ENCODE measurements at regions not wholly inside any gene's neighbourhood (a gene's known extent, or its start where the extent isn't known, plus 50 kb on each side); places are given as distances from the start of the nearest gene placed in this dataset.

GRCh38 chr12:59867055-59867454, 271.2 kb downstream of the SLC16A7 start:
- TF ChIP-seq, protein P1, sequence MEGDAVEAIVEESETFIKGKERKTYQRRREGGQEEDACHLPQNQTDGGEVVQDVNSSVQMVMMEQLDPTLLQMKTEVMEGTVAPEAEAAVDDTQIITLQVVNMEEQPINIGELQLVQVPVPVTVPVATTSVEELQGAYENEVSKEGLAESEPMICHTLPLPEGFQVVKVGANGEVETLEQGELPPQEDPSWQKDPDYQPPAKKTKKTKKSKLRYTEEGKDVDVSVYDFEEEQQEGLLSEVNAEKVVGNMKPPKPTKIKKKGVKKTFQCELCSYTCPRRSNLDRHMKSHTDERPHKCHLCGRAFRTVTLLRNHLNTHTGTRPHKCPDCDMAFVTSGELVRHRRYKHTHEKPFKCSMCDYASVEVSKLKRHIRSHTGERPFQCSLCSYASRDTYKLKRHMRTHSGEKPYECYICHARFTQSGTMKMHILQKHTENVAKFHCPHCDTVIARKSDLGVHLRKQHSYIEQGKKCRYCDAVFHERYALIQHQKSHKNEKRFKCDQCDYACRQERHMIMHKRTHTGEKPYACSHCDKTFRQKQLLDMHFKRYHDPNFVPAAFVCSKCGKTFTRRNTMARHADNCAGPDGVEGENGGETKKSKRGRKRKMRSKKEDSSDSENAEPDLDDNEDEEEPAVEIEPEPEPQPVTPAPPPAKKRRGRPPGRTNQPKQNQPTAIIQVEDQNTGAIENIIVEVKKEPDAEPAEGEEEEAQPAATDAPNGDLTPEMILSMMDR (IDR thresholded peaks at IDR 0.05) = no peak
- no peak for TF ChIP-seq POLR2A (IDR thresholded peaks at IDR 0.05)
